Endothelial cell of umbilical vein (primary cell): ENCODE measurements at regions not wholly inside any gene's neighbourhood (a gene's known extent, or its start where the extent isn't known, plus 50 kb on each side); places are given as distances from the start of the nearest gene placed in this dataset.

ENCODE experiments used
- BruUV-seq: library from RNA; stranded (reverse); fragments of 400-500 nt; replicated peaks from 2 replicates; lab custom pipeline; 2021; lab: Mats Ljungman, UMichigan
- CTCF ChIA-PET: fragments of 300-600, 350-600 bp; sonication (Branson Sonifier 250); formaldehyde crosslinking; loops from one replicate; lab custom pipeline; 2021; ENCODE audit warnings: antibody characterized with exemption, inconsistent platforms; lab: Charles Lee
- POLR2A ChIA-PET: fragments of 300-600, 350-600 bp; sonication (Branson Sonifier 250); formaldehyde crosslinking; loops from one replicate; lab custom pipeline; 2021; ENCODE audit warnings: antibody characterized with exemption, inconsistent platforms; lab: Charles Lee
- DNase-seq: peaks from one replicate; pipeline ENCODE4 v3.0.0-alpha.2; 2011; ENCODE audit warnings: low read depth, low spot score
- FAIRE-seq: peaks from 2 replicates; lab custom pipeline; 2011; peaks lifted over from hg19 to GRCh38; lab: Jason Lieb, UNC
- H2AFZ ChIP-seq: 2 replicates; pipeline ENCODE4 v1.6.0; 2012; ENCODE audit warnings: low read depth, low read length, control low read depth, inconsistent platforms
- H3K27ac ChIP-seq: 2 replicates; pipeline ENCODE4 v1.5.1; 2011; ENCODE audit warnings: low read depth, mild to moderate bottlenecking, control low read depth, low read length, moderate library complexity; ENCODE audit not compliant: insufficient read depth
- H3K27me3 ChIP-seq, 2 experiments: 2 replicates each; pipeline versions ENCODE4 v1.6.0 to v1.6.1; 2011; ENCODE audit warnings: low read length in 2 of 2, mixed read lengths in 1 of 2; ENCODE audit not compliant: control insufficient read depth in 2 of 2, insufficient read depth in 2 of 2
- H3K36me3 ChIP-seq, 2 experiments: 2 replicates in 1 of 2; 3 replicates in 1 of 2; pipeline ENCODE4 v1.5.1; 2011; ENCODE audit warnings: low read length in 2 of 2, mild to moderate bottlenecking in 1 of 2, moderate library complexity in 1 of 2; ENCODE audit not compliant: control insufficient read depth in 2 of 2, insufficient read depth in 2 of 2; ENCODE audit errors: extremely low read depth in 1 of 2
- H3K4me1 ChIP-seq: 3 replicates; pipeline ENCODE4 v1.5.1; 2011; ENCODE audit warnings: mild to moderate bottlenecking, low read length; ENCODE audit not compliant: control insufficient read depth, insufficient read depth; ENCODE audit errors: extremely low read depth
- H3K4me2 ChIP-seq: 2 replicates; pipeline ENCODE4 v1.6.1; 2011; ENCODE audit warnings: low read length, control low read depth, mixed read lengths; ENCODE audit not compliant: insufficient read depth
- H3K4me3 ChIP-seq, 3 experiments: fragments of 200-600 bp in 1 of 3; sonication (generic), shearing (Covaris generic) in 1 of 3; replicated peaks in 1 of 3; 2 replicates each; pipeline ENCODE4 v1.5.1; 2011 to 2016; ENCODE audit warnings: control low read depth in 3 of 3, low read length in 3 of 3, mild to moderate bottlenecking in 2 of 3, inconsistent platforms in 1 of 3, low read depth in 1 of 3, moderate library complexity in 1 of 3; ENCODE audit not compliant: insufficient read depth in 1 of 3
- H3K79me2 ChIP-seq: 2 replicates; pipeline ENCODE4 v1.6.0; 2012; ENCODE audit warnings: low read length, inconsistent platforms; ENCODE audit not compliant: control insufficient read depth, insufficient read depth
- H3K9ac ChIP-seq: replicated peaks from 2 replicates; pipeline ENCODE3; 2011; ENCODE audit warnings: low read length, control low read depth; ENCODE audit not compliant: insufficient read depth; ENCODE audit errors: extremely low read depth
- H3K9me1 ChIP-seq: replicated peaks from 3 replicates; pipeline ENCODE4 v1.6.0; 2011; ENCODE audit warnings: mild to moderate bottlenecking, low read length; ENCODE audit not compliant: control insufficient read depth, insufficient read depth; ENCODE audit errors: extremely low read depth
- H3K9me3 ChIP-seq: replicated peaks from 2 replicates; pipeline ENCODE4 v1.5.1; 2012; ENCODE audit warnings: low read length, inconsistent platforms; ENCODE audit not compliant: control insufficient read depth, insufficient read depth
- H4K20me1 ChIP-seq: replicated peaks from 2 replicates; pipeline ENCODE3; 2011; ENCODE audit warnings: mild to moderate bottlenecking, low read length; ENCODE audit not compliant: control insufficient read depth, insufficient read depth; ENCODE audit errors: extremely low read depth
- EZH2 ChIP-seq: IDR thresholded peaks from 2 replicates; pipeline ENCODE4 v1.6.1; 2012; ENCODE audit warnings: borderline replicate concordance, low read depth, mild to moderate bottlenecking, moderate library complexity, low read length, inconsistent platforms; ENCODE audit not compliant: severe bottlenecking
- FOS ChIP-seq: IDR thresholded peaks from 2 replicates; pipeline ENCODE4 v1.6.1; 2011; ENCODE audit warnings: mild to moderate bottlenecking, low read length, moderate library complexity, borderline replicate concordance; ENCODE audit not compliant: insufficient read depth
- GATA2 ChIP-seq: IDR thresholded peaks from 2 replicates; pipeline ENCODE4 v1.7.0; 2011; ENCODE audit warnings: low read depth, mild to moderate bottlenecking, moderate library complexity, mixed read lengths, low read length; ENCODE audit not compliant: insufficient read length, insufficient read depth
- JUN ChIP-seq: IDR thresholded peaks from 2 replicates; pipeline ENCODE4 v1.6.1; 2011; ENCODE audit warnings: borderline replicate concordance, low read depth; ENCODE audit not compliant: insufficient read length, insufficient read depth
- MYC ChIP-seq: IDR thresholded peaks from one replicate; pipeline ENCODE4 v1.6.1; 2011; ENCODE audit warnings: mild to moderate bottlenecking, low read depth, low read length
- POLR2A ChIP-seq: IDR thresholded peaks from 2 replicates; pipeline ENCODE4 v1.6.1; 2012; ENCODE audit warnings: low read depth, mild to moderate bottlenecking, control low read depth, low read length
- POLR2AphosphoS5 ChIP-seq: IDR thresholded peaks from 2 replicates; pipeline ENCODE4 v1.6.1; 2012; ENCODE audit warnings: low read depth, mild to moderate bottlenecking, control low read depth, low read length, moderate library complexity; ENCODE audit not compliant: insufficient read depth
- dilution Hi-C: fragments of 300-500 bp; cut with MboI; formaldehyde crosslinking; loops from one replicate; pipeline ENCODE4 v1.15.0; 2019; ENCODE audit warnings: low sequenced_read_pairs; ENCODE audit not compliant: extremely low pct_ligation_motif_present
- intact Hi-C: fragments of 100-400 bp; cut with micrococcal nuclease; formaldehyde crosslinking; loops from one replicate; pipeline ENCODE4 v1.10.0; 2022
- TF ChIP-seq, protein P1 (sequence below): IDR thresholded peaks from 2 replicates; pipeline ENCODE4 v1.6.1; 2011; ENCODE audit not compliant: insufficient read depth, insufficient read length
- TF ChIP-seq, protein P2 (sequence below), 2 donors: IDR thresholded peaks; 1 replicate in 1 of 2; 2 replicates in 1 of 2; pipeline ENCODE4 v1.5.1; 2011; ENCODE audit warnings: low read length in 2 of 2, mild to moderate bottlenecking in 2 of 2, moderate library complexity in 2 of 2, control low read depth in 1 of 2, inconsistent platforms in 1 of 2, low read depth in 1 of 2; ENCODE audit not compliant: insufficient read depth in 1 of 2; ENCODE audit errors: extremely low read depth in 1 of 2

DNA sequence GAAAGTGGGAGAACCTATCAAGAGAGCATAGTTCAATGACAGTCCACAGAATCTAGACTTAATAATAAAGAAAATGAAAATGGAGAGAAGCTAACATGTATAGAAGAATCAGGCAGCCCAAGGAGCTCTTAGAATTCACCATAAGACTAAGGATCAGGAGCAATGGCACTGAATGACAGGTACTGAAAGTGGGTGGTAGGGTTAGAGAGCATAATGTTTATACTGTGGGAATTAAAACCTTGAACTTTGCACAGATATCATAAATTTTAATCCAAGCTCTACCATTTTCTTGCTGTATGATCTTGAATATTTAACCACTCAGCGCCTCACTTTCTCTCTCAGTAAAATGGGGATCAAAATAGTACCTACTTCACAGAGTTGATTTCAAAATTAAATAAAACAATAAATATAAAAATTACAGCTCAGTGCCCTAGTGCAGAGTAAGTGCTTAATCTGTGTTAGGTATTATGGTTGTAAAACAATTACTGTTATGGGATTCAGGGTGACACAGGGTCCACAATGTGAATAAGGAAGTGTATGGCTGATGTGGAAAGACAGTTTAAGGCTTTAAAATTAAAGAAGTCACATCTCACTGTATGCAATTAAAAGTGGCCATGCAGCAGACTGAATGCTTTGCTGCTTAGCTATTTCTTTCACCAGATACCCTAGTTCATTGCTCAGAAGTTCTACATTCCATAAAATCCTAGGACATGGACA is 319.8 kb downstream of the HINT1 start:
- Histone ChIP-seq H3K9me1 (no peaks in the 10 kb centered on the region), H3K9ac (no peak overlapping the region), H3K36me3 (no peaks in the 10 kb centered on the region), H3K27ac (no peak overlapping the region), H3K4me2 (no peak overlapping the region), H3K27me3 (no peaks in the 10 kb centered on the region), H3K79me2 (no peaks in the 10 kb centered on the region), H3K9me3 (no peaks in the 10 kb centered on the region), H2AFZ (no peak overlapping the region), H3K4me3 (no peak overlapping the region), H3K4me1 (no peaks in the 10 kb centered on the region), H4K20me1 (no peaks in the 10 kb centered on the region)
- BruUV-seq = no TSS peak
- POLR2A ChIA-PET = no interaction called here
- CTCF ChIA-PET = no interaction called here
- dilution Hi-C loops = no loop called here
- FAIRE-seq = no peak
- intact Hi-C loops = no loop called here
- DNase-seq = no peak
- TF ChIP-seq FOS (no peak), GATA2 (no peak), JUN (no peak)
- TF ChIP-seq, protein P1, sequence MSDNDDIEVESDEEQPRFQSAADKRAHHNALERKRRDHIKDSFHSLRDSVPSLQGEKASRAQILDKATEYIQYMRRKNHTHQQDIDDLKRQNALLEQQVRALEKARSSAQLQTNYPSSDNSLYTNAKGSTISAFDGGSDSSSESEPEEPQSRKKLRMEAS = no peak

DNA sequence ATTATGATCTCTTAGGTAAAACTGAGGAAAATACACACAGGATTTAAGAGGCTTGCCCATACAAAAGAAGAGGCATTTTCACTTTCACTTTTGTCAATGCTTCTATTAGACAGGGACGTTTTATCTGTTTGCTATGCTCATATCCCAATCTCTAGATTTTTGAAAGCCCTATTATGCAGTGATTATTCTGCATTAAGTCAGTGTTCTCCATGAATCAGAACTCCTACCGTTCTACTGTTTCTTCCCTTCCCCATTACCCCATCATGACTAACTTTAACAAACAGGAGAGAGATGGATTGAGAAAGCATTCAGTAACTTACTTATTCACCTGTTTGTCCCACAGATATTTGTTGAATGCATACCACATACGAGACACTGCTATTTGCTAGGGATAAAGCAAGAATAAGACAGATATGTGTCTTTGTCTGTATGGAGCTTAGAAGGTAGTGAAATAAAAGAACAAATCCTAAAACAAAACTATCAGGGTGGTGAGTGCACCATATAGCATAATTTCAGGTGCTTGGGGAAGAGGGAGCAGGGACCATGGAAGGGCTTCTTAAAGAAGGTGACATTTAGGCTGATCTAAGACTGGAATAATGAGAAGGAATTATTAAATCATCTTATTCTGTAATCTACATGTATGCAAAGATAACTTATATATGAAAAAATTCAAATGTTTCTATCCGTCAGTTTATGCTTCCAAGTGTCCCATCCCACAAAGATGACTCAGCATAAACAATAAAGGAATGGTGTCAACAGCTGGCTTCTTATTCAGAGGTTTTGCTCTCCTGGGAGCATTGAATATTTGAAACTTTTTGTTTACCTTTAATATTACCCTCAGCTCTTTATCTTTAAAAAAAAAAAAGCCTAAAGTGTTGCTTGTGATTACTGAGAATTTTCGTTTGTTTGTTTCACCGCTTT is 328.1 kb downstream of the HINT1 start:
- FAIRE-seq (no peak), DNase-seq (peak; percentile 34)
- BruUV-seq = no TSS peak
- H3K4me2 ChIP-seq = peak overlapping the region; percentile 31
- H3K79me2 ChIP-seq = no peaks in the 10 kb centered on the region
- TF ChIP-seq FOS = no peak
- TF ChIP-seq POLR2AphosphoS5 = no peak
- TF ChIP-seq, protein P1 = no peak
- TF ChIP-seq MYC = no peak
- TF ChIP-seq JUN = no peak
- TF ChIP-seq POLR2A = no peak
- TF ChIP-seq, protein P2, sequence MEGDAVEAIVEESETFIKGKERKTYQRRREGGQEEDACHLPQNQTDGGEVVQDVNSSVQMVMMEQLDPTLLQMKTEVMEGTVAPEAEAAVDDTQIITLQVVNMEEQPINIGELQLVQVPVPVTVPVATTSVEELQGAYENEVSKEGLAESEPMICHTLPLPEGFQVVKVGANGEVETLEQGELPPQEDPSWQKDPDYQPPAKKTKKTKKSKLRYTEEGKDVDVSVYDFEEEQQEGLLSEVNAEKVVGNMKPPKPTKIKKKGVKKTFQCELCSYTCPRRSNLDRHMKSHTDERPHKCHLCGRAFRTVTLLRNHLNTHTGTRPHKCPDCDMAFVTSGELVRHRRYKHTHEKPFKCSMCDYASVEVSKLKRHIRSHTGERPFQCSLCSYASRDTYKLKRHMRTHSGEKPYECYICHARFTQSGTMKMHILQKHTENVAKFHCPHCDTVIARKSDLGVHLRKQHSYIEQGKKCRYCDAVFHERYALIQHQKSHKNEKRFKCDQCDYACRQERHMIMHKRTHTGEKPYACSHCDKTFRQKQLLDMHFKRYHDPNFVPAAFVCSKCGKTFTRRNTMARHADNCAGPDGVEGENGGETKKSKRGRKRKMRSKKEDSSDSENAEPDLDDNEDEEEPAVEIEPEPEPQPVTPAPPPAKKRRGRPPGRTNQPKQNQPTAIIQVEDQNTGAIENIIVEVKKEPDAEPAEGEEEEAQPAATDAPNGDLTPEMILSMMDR (IDR thresholded peaks at IDR 0.05; ENCODE audit: extremely low read depth in 1 of 2, insufficient read depth in 1 of 2, low read depth in 1 of 2, low read length in 2 of 2) = no peak
- TF ChIP-seq GATA2 = no peak
- TF ChIP-seq EZH2 = no peak
- POLR2A ChIA-PET = no interaction called here
- H3K9me1 ChIP-seq = no peaks in the 10 kb centered on the region
- H3K27ac ChIP-seq = no peak overlapping the region
- dilution Hi-C loops = no loop called here
- H3K9me3 ChIP-seq = no peaks in the 10 kb centered on the region
- H3K9ac ChIP-seq = no peak overlapping the region
- no peak overlapping the region for H3K4me3 ChIP-seq
- H3K27me3 ChIP-seq = no peaks in the 10 kb centered on the region
- H4K20me1 ChIP-seq = no peaks in the 10 kb centered on the region
- intact Hi-C loops = no loop called here
- H3K36me3 ChIP-seq = no peaks in the 10 kb centered on the region
- CTCF ChIA-PET = interaction anchor here (1.1 kb wide), 1 partner anchor 35 kb away, joined by 3 read pairs; no protein-coding TSS in a partner anchor
- H3K4me1 ChIP-seq = no peaks in the 10 kb centered on the region
- H2AFZ ChIP-seq = no peak overlapping the region
